A549 (cell line): ENCODE measurements at regions not wholly inside any gene's neighbourhood (a gene's known extent, or its start where the extent isn't known, plus 50 kb on each side); places are given as distances from the start of the nearest gene placed in this dataset.

Source experiments
- ATAC-seq, 2 experiments: fragments of 200-7000 bp in 1 of 2; fragments of >200 bp in 1 of 2; cut with Nextera tagmentation in 1 of 2; cut with Tn5 transposase in 1 of 2; 3 replicates each; pipeline versions ENCODE4 v1.8.0 to v1.9.1; 2018 to 2020; ENCODE audit warnings: mild to moderate bottlenecking in 1 of 2, moderate library complexity in 1 of 2
- CTCF ChIA-PET: fragments of 300-600 bp; sonication (Branson Sonifier 250); formaldehyde crosslinking; extraction: SDS; loops from one replicate; lab custom pipeline; 2021; ENCODE audit warnings: antibody characterized with exemption, inconsistent platforms; lab: Yijun Ruan, JAX
- POLR2A ChIA-PET: fragments of 350-600 bp; formaldehyde crosslinking; extraction: SDS; loops from one replicate; lab custom pipeline; 2021; ENCODE audit warnings: antibody characterized with exemption, inconsistent platforms; lab: Yijun Ruan, JAX
- DNase-seq, 2 experiments: peaks; one replicate each; pipeline versions ENCODE4 v3.0.0 to v3.0.0-alpha.2; 2011 to 2016; ENCODE audit warnings: low read depth in 1 of 2, low spot score in 1 of 2
- FAIRE-seq: peaks from 2 replicates; lab custom pipeline; 2011; peaks lifted over from hg19 to GRCh38; lab: Jason Lieb, UNC
- H3K27ac ChIP-seq, 2 experiments: fragments of >200 bp; sonication (Bioruptor Twin); formaldehyde crosslinking; 3 replicates each; pipeline ENCODE4 v1.5.1; 2016 to 2017
- H3K4me1 ChIP-seq: fragments of >200 bp; sonication (Bioruptor Twin); formaldehyde crosslinking; 3 replicates; pipeline ENCODE4 v1.6.1; 2016
- H3K4me2 ChIP-seq: fragments of >200 bp; sonication (Bioruptor Twin); formaldehyde crosslinking; 3 replicates; pipeline ENCODE4 v1.6.1; 2016
- H3K4me3 ChIP-seq: fragments of >200 bp; sonication (Bioruptor Twin); formaldehyde crosslinking; 3 replicates; pipeline ENCODE4 v1.5.1; 2016
- H3K9me3 ChIP-seq: fragments of >200 bp; sonication (Bioruptor Twin); formaldehyde crosslinking; 3 replicates; pipeline ENCODE4 v1.6.1; 2016
- CHD2 ChIP-seq: fragments of 150-350 bp; IDR thresholded peaks from 2 replicates; pipeline ENCODE4 v1.6.1; 2014; ENCODE audit warnings: low read length; ENCODE audit not compliant: partially characterized antibody
- CHD4 ChIP-seq: fragments of 200-600 bp; sonication (generic); IDR thresholded peaks from 2 replicates; pipeline ENCODE4 v1.6.1; 2016; ENCODE audit warnings: antibody characterized with exemption, mild to moderate bottlenecking, borderline replicate concordance
- CTCF ChIP-seq: fragments of >200 bp; sonication (Bioruptor Twin); formaldehyde crosslinking; IDR thresholded peaks from 3 replicates; pipeline ENCODE4 v1.5.1; 2016
- EP300 ChIP-seq, 2 experiments: fragments of >200 bp; sonication (Bioruptor Twin); formaldehyde crosslinking; IDR thresholded peaks; 2 replicates in 1 of 2; 3 replicates in 1 of 2; pipeline ENCODE4 v1.6.1; 2016 to 2017
- ESRRA ChIP-seq: fragments of 150-350 bp; IDR thresholded peaks from 2 replicates; pipeline ENCODE4 v1.6.1; 2014; ENCODE audit warnings: mild to moderate bottlenecking, low read length, borderline replicate concordance
- FOSB ChIP-seq: fragments of 250-450 bp; sonication (Bioruptor Pico); IDR thresholded peaks from 2 replicates; pipeline ENCODE4 v1.5.0; 2020; ENCODE audit warnings: mild to moderate bottlenecking, moderate library complexity
- JUNB ChIP-seq: fragments of >200 bp; sonication (Bioruptor Twin); formaldehyde crosslinking; IDR thresholded peaks from 2 replicates; pipeline ENCODE4 v1.6.1; 2016
- KDM1A ChIP-seq: fragments of 200-600 bp; sonication (generic); IDR thresholded peaks from 2 replicates; pipeline ENCODE4 v1.6.1; 2016; ENCODE audit warnings: low read depth, mild to moderate bottlenecking
- MAX ChIP-seq: IDR thresholded peaks from 2 replicates; pipeline ENCODE4 v1.6.1; 2012
- PBX3 ChIP-seq: IDR thresholded peaks from 2 replicates; pipeline ENCODE4 v1.6.1; 2012
- RAD21 ChIP-seq, 2 experiments: fragments of >200 bp in 1 of 2; sonication (Bioruptor Twin) in 1 of 2; formaldehyde crosslinking in 1 of 2; IDR thresholded peaks in 1 of 2; conservative IDR thresholded peaks in 1 of 2; 2 replicates in 1 of 2; 3 replicates in 1 of 2; pipeline ENCODE4 v1.6.1; 2012 to 2018; ENCODE audit warnings: inconsistent platforms in 1 of 2
- REST ChIP-seq: fragments of 200-600 bp; sonication (generic); IDR thresholded peaks from 2 replicates; pipeline ENCODE4 v1.6.1; 2016; ENCODE audit warnings: antibody characterized with exemption, mild to moderate bottlenecking, moderate library complexity
- SMC3 ChIP-seq: fragments of >200 bp; sonication (Bioruptor Twin); formaldehyde crosslinking; IDR thresholded peaks from 3 replicates; pipeline ENCODE4 v1.6.1; 2018; ENCODE audit warnings: inconsistent platforms
- USF2 ChIP-seq: fragments of 450-650 bp; IDR thresholded peaks from 2 replicates; pipeline ENCODE4 v1.6.1; 2014; ENCODE audit warnings: antibody characterized with exemption
- WGBS: methylation state at CpG from one replicate; pipeline ENCODE4 v1.1.6; 2017; ENCODE audit errors: missing lambda C conversion rate; 5-methylcytosine and 5-hydroxymethylcytosine counted together

GRCh38 chr4:53844551-53844950, 219.9 kb downstream of the CHIC2 start:
- ChIA-PET POLR2A (no interaction called here), CTCF (no interaction called here)
- Histone ChIP-seq H3K27ac (no peak overlapping the region), H3K9me3 (no peaks in the 10 kb centered on the region), H3K4me2 (no peak overlapping the region), H3K4me3 (no peak overlapping the region), H3K4me1 (peaks cover 23% of the 10 kb centered on the region)
- FAIRE-seq = no peak
- DNase-seq = no peak
- TF ChIP-seq FOSB (no peak), MAX (no peak), PBX3 (no peak), SMC3 (no peak), EP300 (IDR thresholded peaks at IDR 0.05) (no peak)
- 63% methylated on average over 2 of the region's 2 CpGs for WGBS
- ATAC-seq = no peak

- CTCF ChIA-PET = no interaction called here
- no peak for FAIRE-seq
- 79% methylated on average over 3 of the region's 3 CpGs for WGBS
Observed at GRCh38 chr4:53844133-53844532, 220.3 kb downstream of the CHIC2 start.

More at GRCh38 chr4:53844133-53844532, 220.3 kb downstream of the CHIC2 start:
- H3K4me2 ChIP-seq = no peak overlapping the region
- no peak for DNase-seq
- no peak for ATAC-seq
- H3K4me1 ChIP-seq = peaks cover 23% of the 10 kb centered on the region
- H3K4me3 ChIP-seq = no peak overlapping the region
- no peak overlapping the region for H3K27ac ChIP-seq
- H3K9me3 ChIP-seq = no peaks in the 10 kb centered on the region
- no peak for TF ChIP-seq JUNB
- no peak for TF ChIP-seq ESRRA
- no peak for TF ChIP-seq USF2
- no peak for TF ChIP-seq REST
- TF ChIP-seq CTCF = no peak
- TF ChIP-seq CHD4 = no peak
- TF ChIP-seq PBX3 = no peak
- TF ChIP-seq CHD2 = no peak
- TF ChIP-seq KDM1A = no peak
- no peak for TF ChIP-seq RAD21 (conservative IDR thresholded peaks at IDR 0.05 in 1 of 2, IDR thresholded peaks at IDR 0.05 in 1 of 2)
- POLR2A ChIA-PET = no interaction called here
